22Rv1 (cell line): ENCODE measurements at regions not wholly inside any gene's neighbourhood (a gene's known extent, or its start where the extent isn't known, plus 50 kb on each side); places are given as distances from the start of the nearest gene placed in this dataset.

Experiments
- ZFX ChIP-seq: fragments of 450-650 bp; IDR thresholded peaks from 2 replicates; pipeline ENCODE4 v1.6.1; 2017; ENCODE audit warnings: antibody characterized with exemption, borderline replicate concordance
- TF ChIP-seq, protein P1 (sequence below): fragments of 450-650 bp; IDR thresholded peaks from 2 replicates; pipeline ENCODE4 v1.5.1; 2017; ENCODE audit warnings: mild to moderate bottlenecking

DNA sequence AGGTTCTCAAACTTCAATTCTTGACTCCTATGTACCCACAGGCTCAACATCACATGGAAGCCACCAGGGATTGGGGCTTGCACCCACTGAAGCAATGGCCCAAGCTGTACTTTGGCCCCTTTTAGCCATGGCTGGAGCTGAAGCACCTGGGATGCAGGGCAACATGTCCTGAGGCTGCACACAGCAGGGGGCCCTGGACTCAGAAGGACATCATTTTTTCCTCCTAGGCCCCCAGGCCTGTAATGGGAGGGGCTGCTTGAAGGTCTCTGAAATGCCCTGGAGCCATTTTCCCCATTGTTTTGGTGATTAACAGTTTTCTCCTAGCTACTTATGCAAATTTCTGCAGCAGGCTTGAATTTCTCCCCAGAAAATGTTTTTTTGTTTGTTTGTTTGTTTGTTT is 465.1 kb upstream of the PCDH10 start:
- TF ChIP-seq, protein P1, sequence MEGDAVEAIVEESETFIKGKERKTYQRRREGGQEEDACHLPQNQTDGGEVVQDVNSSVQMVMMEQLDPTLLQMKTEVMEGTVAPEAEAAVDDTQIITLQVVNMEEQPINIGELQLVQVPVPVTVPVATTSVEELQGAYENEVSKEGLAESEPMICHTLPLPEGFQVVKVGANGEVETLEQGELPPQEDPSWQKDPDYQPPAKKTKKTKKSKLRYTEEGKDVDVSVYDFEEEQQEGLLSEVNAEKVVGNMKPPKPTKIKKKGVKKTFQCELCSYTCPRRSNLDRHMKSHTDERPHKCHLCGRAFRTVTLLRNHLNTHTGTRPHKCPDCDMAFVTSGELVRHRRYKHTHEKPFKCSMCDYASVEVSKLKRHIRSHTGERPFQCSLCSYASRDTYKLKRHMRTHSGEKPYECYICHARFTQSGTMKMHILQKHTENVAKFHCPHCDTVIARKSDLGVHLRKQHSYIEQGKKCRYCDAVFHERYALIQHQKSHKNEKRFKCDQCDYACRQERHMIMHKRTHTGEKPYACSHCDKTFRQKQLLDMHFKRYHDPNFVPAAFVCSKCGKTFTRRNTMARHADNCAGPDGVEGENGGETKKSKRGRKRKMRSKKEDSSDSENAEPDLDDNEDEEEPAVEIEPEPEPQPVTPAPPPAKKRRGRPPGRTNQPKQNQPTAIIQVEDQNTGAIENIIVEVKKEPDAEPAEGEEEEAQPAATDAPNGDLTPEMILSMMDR = no peak
- TF ChIP-seq ZFX = no peak
